GM19452 (cell line): ENCODE measurements at regions not wholly inside any gene's neighbourhood (a gene's known extent, or its start where the extent isn't known, plus 50 kb on each side); places are given as distances from the start of the nearest gene placed in this dataset.

Experiments
- ATAC-seq: cut with Tn5 transposase; IDR thresholded peaks from one replicate; pipeline ENCODE4 v1.9.1; 2021; ENCODE audit not compliant: unreplicated experiment

DNA sequence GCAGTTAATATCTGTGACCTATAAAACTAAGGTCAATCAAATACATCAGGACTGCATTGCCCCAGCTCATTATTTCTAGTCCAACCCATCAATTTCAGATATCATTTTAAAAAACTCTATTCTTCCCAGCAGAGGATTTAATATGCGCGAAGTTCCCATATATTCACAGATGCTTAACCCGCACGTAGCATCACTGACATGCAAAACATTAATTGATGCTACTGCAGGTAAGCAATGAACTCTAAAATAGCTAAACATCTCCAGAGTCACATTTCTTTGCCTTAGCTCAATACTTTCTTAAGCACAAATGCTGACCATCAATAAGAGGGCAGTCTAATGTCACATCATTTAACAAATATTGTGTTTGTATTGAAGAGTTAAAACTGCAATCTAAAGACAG, 586.6 kb upstream of the CDH18 start:
- ATAC-seq = no peak

DNA sequence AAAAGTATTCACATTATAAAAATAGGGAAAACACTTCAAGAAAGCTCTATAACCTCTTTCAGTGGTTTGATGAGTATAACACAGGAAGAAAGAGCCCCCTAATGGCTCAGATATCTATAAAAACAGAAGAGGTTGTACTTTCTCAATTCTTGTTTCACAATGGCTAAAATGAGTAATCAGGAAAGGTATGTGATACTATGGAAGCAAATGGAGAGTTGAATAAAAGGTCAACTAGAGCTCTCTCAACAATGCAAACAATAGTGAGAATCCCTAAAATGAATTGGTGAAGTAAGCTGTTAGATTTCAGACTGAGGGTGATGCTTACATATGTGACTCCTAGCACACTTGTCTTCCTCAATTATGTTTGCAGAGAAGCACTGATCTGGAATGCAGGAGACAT, 584.6 kb upstream of the CDH18 start:
- ATAC-seq = no peak

DNA sequence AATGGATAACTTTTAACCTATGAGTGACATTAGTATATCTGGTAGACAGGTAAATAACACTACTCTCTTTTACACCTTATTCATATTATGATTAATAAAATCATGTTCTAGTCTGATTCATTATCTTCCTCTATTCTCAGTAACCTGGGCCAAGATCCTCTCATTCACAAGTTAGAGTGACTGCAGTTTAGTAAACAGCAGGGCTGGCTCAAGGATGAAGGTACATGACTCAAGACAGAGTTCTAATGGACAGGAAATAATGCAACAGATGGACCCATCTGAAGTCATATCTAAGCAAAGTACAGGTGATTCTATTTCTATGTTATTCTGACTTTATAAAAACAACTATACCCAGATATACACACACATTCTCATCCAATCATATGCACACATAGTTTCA, 582.5 kb upstream of the CDH18 start:
- ATAC-seq = no peak

DNA sequence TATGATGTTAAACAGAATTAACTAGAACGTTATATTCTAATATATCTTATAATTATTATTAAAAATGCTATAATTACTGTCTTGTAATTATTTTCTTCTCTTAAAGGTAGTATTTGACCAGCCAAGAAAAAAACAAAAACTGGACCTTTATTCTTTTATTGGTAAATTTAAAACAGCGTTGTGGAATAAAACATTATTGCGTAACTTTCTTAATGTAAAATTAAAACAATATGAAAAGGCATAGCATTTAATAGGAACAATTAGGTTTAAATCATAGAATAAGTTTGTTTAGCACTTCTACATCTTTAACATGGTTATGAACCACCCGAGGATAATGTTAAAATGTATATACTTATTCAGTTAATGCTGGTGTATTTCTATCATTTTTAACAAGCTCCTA, 574.5 kb upstream of the CDH18 start:
- no peak for ATAC-seq

DNA sequence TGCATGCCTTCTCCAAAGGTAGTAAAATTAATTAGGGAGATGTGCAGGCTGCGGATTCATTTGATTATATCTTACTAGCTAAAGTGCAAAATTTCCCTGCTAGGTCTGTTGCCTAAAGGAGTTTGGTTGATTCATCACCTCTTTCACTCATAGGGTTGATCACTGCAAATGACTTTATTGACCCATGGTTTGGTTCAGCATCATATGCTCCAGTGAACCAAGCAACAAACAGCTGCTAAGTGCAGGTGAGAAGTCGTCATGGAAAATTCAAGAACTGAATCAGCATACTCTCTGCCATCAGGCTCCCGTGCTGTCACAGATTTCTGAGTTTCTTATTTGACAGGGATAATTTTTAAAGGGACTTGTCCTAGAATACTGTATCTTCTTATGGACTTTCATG, 571.8 kb upstream of the CDH18 start:
- no peak for ATAC-seq

DNA sequence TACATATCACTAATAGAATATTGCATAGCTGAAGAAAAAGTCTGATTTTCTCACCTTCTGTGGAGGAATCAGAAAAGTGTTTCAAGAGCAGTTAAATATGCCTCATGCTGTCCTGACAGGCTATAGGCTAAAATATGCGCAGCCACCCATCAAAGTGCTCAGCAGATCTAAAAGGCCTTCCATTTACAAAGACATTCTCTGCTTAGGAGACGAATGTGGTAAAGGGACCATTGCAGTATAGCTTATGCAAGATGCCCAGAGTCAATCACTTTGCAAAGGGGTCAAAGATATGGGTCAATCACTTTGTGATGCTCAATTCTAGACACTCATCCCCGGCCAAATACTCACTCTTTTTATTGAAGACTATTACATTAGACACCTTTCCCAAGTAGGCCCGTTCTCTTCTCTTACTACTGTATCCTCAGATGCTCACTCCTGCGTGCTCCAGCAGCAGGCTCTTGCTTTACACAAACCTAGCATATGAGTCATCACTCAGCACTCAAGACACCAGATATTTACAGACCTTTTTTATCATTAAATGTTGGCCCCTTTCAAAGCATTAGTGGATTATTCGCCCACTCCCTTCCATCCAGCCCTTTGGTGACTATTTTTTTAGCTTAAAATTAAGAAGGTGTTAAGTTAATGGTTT, 568.2 kb upstream of the CDH18 start:
- no peak for ATAC-seq

DNA sequence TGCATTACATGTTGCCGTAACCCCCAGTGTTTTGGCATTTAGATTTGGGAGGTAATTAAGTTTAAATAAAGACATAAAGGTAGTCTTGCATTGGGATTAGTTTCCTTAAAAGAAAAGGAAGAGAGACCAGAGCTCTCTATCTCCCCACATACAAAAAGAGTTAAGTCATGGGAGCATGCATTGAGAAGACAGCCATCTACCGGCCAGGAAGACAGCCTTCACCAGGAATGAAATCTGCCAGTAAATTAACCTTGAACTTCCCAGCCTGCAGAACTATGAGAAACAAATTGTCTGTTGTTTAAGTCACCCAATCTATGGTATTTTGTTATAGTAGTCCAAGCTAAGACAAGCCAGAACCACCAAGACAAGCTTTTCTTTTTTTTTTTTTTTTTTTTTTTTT, 567.0 kb upstream of the CDH18 start:
- ATAC-seq = no peak

DNA sequence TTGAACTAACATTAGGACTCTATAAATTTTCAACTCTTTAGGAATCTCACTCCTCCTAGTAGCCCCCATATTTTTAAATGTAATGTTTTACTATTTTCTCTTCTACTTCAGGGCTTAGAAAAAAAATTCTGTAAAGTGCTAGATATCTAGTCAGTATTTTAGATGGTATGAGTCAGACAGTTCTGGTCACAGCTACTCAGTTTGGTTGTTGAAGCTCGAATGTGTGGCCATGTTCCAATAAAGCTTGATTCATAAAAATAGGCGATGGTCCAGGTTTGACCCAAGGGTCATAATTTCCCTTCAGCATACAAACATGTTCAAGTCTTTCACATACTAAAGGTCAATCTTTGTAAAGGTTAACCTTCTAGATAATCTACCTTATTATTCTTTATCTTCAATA, 566.0 kb upstream of the CDH18 start:
- ATAC-seq = no peak

DNA sequence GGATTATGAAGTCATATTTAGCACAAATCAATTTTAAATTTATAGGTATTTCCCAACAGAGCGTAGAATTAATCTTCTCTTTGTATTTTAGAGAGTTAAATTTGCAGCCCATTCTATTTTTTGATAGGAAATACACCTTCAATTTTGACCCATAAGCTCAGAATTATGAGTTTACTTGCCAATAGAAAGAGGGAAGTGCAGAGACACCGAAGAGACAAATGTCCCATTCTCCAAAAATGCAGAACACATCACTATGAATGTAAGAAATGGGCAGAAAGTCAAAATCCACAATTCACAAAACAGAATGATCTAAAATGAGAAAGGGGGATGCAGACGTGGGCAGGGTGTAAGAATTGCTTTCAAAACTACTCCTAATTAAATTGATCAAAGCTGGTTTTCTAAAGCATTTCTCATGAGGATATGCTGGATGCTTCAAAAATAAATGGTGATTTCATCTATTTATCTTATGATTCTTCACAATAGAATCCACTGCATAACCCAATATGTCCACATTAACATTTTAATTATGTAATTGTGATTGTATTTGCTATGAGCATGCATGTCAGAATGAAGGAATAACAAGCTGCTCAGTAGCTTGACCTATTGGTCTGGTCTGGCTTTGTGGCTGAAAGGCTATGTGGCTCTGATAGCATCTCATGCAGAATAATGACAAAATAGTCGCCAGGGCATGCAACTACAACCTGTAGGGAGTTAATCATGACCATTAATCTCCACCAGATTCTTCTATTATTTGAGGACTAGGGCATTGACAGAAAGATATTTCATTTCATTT, 550.1 kb upstream of the CDH18 start:
- no peak for ATAC-seq

DNA sequence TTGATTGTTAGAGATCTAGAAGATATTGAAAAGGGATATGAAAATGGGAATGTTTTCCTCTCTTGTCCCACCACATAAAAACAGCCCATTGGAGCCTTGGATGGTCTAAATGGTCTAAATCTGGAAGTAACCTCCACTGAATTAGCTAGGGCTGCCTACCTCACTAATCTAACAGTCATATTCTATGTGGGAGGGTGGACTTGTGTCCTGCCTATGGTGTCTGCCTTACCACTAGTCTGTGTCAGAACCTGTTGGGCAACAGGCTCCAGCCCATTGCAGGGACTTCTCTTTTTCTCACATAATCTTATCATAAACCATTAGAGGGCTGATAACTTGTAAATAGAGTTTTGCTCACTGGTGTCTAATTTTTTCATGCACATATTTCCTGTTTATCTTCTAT, 548.8 kb upstream of the CDH18 start:
- no peak for ATAC-seq

DNA sequence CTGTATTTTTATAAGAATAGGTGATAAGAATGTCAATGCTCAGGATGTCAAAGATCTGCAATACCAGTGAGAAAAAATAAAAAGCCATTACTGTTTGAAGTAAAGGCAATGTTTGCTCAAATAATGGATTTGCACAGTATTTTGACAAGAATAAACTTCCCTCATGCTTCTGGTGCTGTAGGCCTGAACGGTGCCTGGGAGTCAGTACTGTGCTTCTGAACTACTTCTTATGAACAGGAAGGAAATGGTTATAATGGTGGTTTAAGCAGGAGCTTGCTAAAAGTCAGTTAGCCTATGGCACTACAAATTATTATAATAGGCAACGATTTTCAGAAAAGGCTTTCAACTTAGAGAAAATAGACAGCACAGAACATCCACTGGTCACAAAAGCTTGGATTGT, 548.3 kb upstream of the CDH18 start:
- no peak for ATAC-seq

DNA sequence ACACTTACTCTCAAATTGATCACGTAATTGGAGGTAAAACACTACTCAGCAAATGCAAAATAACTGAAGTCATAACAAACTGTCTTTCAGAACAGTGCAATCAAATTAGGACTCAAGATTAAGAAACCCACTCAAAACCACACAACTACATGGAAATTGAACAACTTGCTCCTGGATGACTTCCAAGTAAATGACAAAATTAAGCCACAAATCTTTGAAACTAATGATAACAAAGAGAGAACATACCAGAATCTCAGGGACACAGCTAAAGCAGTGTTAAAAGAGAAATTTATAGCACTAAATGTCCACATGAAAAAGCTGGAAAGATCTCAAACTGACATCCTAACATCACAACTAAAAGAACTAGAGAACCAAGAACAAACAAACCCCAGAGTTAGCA, 540.5 kb upstream of the CDH18 start:
- no peak for ATAC-seq

DNA sequence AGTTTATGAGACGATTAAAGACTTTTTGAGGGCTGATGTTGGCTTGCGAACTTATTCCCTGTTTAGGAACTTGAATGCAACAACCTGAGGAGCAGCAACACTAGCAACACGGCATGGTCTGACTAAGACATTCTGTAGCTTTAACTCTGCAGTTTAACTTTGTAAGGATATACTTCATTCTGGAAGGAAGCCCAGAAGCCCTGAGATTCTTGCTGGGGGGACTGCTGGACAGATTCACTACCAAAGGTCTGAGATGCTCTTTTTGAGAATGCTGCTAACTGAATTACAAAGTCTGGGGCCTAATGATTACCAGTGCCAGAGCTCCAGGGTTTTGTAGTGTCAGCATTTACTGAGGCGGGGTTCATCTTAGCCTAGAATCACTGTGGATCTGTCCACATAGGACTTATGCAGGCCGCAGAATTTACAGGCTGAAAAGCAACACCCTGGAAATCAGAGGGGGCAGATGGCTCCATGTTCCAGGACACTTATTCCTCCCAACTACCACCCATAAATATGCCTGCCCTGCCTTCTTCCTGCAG, 537.1 kb upstream of the CDH18 start:
- no peak for ATAC-seq

DNA sequence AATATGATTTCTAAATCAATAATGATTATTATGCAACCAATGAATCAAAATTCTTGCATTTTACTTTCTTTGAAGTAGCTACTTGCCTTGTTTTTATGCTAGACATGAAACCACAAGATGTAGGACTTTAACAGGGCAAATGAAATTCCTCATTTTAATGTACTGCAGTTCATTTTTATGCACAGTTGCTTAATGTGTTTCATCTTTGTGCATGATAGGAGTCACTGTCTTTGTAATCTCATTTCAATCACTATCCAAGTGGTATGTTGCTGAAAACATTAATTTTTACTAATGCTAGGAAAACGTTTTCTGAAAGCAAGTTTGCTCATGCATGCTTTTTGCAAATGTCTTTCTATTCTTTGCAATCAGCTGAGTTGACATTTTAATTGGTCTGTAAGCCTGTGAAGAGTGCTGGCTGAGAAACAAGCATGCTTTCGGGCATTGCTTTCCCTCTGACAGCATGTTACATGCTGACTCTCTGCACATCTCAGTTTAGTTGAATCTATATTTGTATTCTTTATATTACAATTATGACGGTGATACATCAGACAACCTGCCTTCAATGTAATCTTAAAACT, 535.0 kb upstream of the CDH18 start:
- ATAC-seq = no peak

DNA sequence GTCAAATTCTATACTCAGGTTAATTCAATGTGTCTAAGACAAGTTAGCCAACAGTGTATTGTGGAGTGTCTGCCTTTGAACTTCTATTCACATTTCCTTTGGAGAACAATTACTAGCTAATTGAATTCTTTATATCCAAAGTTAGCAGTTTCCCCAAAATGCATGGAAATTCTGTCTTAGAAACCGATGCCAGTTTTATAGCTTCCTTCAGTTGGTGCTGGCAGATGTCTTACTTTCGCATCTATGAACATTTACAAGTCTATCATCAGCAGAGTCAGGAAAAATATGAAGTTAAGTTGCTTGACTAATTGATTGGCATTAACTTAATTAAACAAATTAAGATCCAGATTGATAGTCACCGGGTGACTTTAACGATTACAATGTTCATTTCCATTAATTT, 527.6 kb upstream of the CDH18 start:
- ATAC-seq = no peak

DNA sequence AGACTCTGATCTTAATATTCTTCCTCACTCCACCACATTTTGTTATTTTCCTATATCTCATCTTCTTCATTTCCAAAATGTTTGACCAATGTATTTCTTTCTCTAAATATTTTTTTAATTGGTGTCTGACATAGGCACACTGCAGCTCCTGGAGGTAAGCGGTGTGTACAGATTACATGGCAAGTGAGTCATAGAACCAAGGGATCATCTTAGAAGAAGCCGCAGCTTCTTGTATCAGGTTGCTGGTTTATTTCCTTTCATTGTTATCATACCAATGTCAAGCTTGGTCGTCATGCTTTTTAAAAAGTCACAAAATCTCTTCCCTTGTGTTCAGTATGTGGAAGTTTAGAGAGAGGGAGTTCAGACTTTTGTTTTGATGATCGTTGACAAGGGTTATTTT, 526.1 kb upstream of the CDH18 start:
- ATAC-seq = no peak

DNA sequence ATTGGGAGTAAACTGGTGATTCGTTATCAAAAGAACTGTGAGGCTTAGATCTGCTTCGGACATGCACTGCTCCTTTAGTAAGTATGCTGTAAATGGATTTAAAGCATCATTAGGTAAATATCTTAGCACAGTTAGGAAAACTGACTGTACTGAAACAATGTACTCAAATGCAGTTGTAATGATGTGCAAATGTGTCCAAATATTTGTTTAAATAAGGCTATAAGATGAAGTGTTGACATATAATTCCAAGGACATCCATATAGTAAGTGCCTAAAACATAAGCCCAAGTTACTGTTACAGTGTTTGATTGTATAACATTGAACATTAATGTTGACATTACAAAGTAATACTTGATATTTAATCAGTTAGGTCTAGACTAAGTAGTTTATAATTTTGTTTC, 512.5 kb upstream of the CDH18 start:
- no peak for ATAC-seq

DNA sequence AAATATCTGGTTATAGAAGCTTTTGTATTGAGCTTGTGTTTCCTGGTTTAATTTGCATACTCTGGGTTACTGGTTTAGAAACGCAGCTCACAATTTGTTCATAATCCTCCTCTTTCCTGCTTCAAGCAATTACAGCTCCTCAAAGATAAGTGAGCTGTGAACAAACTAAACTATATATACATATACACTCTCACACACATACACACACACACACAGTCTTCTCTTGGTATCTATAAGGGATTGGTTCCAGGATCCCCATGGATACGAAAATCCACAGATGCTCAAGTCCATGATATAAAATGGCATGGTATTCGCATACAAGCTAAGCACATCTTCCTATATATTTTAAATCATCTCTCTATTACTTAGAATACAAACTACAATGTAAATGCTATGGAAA, 510.9 kb upstream of the CDH18 start:
- no peak for ATAC-seq

DNA sequence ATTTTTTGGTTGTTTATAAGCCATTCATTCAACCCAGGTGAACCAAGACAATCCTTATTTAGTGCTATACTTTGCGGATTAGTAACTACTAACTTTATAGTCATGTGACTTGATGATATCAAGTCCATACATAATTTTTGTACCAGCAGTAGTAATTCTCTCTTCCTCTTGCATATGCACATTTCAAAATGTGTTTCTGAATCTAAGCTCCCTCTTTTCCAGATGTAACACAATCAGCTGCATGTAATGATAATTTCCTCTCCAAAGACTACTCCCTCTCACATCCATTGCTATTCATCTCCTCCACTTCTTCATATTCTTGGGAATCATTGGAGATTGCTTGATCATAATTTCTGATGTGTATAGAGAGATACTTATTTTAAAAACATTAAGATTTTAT, 510.1 kb upstream of the CDH18 start:
- ATAC-seq = no peak

DNA sequence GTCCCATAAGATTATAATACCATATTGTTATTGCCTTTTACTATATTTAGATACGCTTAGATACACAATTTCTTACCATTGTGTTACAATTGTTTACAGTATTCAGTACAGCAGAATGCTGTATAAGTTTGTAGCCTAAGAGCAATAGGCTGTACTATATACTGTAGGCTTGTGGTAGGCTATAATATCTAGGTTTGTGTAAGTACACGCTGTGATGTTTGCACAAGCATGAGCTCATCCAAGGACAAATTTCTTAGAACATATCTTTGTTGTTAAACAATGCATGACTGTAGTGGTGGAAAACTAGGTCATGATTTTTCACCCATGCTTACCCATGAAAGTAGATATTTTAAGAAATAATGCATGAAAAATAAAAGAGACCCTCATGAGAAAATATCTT, 509.4 kb upstream of the CDH18 start:
- ATAC-seq = no peak

DNA sequence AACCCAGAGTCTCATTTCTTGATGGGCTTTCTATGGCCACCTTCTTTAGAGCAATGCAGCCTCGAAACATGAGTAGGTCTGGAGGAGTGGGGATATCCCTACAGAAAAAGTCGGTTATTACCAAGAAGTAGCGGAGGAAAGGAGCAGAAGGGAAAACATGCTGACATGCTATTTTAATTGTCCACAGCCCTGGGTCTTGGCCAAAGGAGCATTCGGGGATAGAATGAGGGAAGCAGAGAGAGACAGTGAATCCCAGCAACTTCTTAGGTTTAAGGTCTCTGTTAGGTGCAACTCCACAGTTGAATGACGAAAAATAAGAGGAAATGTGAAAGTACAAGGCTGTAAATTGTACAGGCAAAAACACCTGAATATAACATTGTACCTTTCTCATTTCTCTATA, 506.7 kb upstream of the CDH18 start:
- ATAC-seq = no peak

DNA sequence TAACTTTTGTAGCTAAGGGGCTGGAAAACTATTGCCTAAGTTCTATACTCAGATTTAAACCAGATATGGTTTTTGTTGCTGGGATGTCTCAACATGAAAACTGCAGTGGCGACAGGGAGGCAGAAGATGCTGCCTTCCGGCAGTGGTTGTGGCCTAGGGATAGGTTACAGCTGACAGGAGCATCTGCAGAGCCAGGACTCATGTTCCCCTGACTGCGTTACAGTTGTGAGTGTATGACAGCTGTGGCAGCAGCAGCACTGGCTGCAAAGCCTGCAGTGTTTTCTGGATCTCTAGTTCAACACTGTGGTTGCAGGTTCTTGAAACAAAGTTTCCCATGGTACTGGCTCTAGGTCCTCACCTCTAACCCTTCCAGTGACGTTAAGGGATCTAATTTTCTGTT, 498.8 kb upstream of the CDH18 start:
- ATAC-seq = no peak
